ENCODE measurements at regions not wholly inside any gene's neighbourhood (a gene's known extent, or its start where the extent isn't known, plus 50 kb on each side); places are given as distances from the start of the nearest gene placed in this dataset.

- H3K4ac ChIP-seq (ENCODE audit: low read length), result no peak overlapping the region
- no peak overlapping the region for H3K9ac ChIP-seq (ENCODE audit: low read depth, low read length, poor library complexity)
- no peak overlapping the region for H3K23ac ChIP-seq (ENCODE audit: low read depth, low read length, poor library complexity)
- no peaks in the 10 kb centered on the region for H3K79me1 ChIP-seq (ENCODE audit: low read depth, low read length)
- no peak overlapping the region for H4K8ac ChIP-seq (ENCODE audit: low read depth, low read length)
- DNase-seq (ENCODE audit: low spot score), result no peak
- H2AFZ ChIP-seq (ENCODE audit: low read length), result no peak overlapping the region
- no peaks in the 10 kb centered on the region for H3K4me1 ChIP-seq (ENCODE audit: control insufficient read depth in 2 of 2, insufficient read depth in 1 of 2, low read depth in 1 of 2, low read length in 2 of 2)
- no peak overlapping the region for H2BK12ac ChIP-seq (ENCODE audit: low read length)
- no peak overlapping the region for H3K27ac ChIP-seq (replicated peaks; ENCODE audit: low read length)
- H3K4me3 ChIP-seq (ENCODE audit: low read length in 2 of 2), result no peak overlapping the region
- H2AK5ac ChIP-seq (ENCODE audit: low read depth, low read length), result no peak overlapping the region
- no peak overlapping the region for H2BK120ac ChIP-seq (ENCODE audit: low read depth, low read length)
- no peak overlapping the region for H2BK5ac ChIP-seq (ENCODE audit: low read length)
- H3K9me3 ChIP-seq (replicated peaks in 1 of 2; ENCODE audit: control insufficient read depth in 2 of 2, insufficient read depth in 1 of 2, low read depth in 1 of 2, low read length in 2 of 2), result no peaks in the 10 kb centered on the region
- no peak overlapping the region for H3K18ac ChIP-seq (ENCODE audit: low read length)
- WGBS, 2 donors (ENCODE audit: extremely low coverage in 2 of 2, insufficient read length in 2 of 2, insufficient replicate concordance in 1 of 2), result no CpG with 5 or more reads among the region's 4 CpGs
- H3K27me3 ChIP-seq (ENCODE audit: control insufficient read depth in 3 of 3, insufficient read depth in 3 of 3, low read depth in 1 of 3, low read length in 3 of 3), result no peaks in the 10 kb centered on the region
- H2BK15ac ChIP-seq (ENCODE audit: low read length), result no peak overlapping the region
- no peaks in the 10 kb centered on the region for H3K36me3 ChIP-seq (replicated peaks in 1 of 2; ENCODE audit: control insufficient read depth in 2 of 2, insufficient read depth in 2 of 2, low read length in 2 of 2)
- no peak overlapping the region for H3K14ac ChIP-seq (ENCODE audit: low read length)
- no peak overlapping the region for H4K91ac ChIP-seq (ENCODE audit: low read depth, low read length, poor library complexity)
- no peak overlapping the region for H3K4me2 ChIP-seq (ENCODE audit: insufficient read depth, low read length, poor library complexity, severe bottlenecking)
Measured at GRCh38 chr18:24536326-24536725, 75.9 kb downstream of the HRH4 start.

DNA sequence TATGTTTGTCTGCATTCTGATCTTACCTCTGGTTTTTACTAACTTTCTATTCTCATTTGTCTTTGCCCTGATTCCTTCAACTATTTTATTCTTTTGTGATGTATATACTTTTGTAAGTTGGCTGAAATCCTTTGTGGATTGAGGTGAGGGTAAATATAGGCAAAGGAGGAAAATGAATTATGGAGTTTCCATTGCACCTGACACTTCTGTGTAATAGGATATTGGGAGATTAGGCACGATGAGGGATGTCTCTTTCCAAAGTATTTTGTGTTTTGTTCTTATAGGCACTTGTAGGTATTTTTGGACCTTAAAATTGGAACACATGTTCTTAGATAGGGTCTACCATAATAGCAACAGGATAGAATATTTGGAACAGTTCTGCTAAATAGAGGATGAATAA is 76.4 kb downstream of the HRH4 start:
- DNase-seq (ENCODE audit: low spot score), result no peak
- Histone ChIP-seq H2BK12ac (ENCODE audit: low read length) (no peak overlapping the region), H2BK5ac (ENCODE audit: low read length) (no peak overlapping the region), H2BK120ac (ENCODE audit: low read depth, low read length) (no peak overlapping the region), H3K36me3 (replicated peaks in 1 of 2; ENCODE audit: control insufficient read depth in 2 of 2, insufficient read depth in 2 of 2, low read length in 2 of 2) (no peaks in the 10 kb centered on the region), H3K23ac (ENCODE audit: low read depth, low read length, poor library complexity) (no peak overlapping the region), H3K4ac (ENCODE audit: low read length) (no peak overlapping the region), H3K18ac (ENCODE audit: low read length) (no peak overlapping the region), H3K14ac (ENCODE audit: low read length) (no peak overlapping the region), H3K79me1 (ENCODE audit: low read depth, low read length) (no peaks in the 10 kb centered on the region), H4K91ac (ENCODE audit: low read depth, low read length, poor library complexity) (no peak overlapping the region), H3K9me3 (replicated peaks in 1 of 2; ENCODE audit: control insufficient read depth in 2 of 2, insufficient read depth in 1 of 2, low read depth in 1 of 2, low read length in 2 of 2) (no peaks in the 10 kb centered on the region), H3K27ac (replicated peaks; ENCODE audit: low read length) (no peak overlapping the region), H2BK15ac (ENCODE audit: low read length) (no peak overlapping the region), H2AFZ (ENCODE audit: low read length) (no peak overlapping the region), H4K8ac (ENCODE audit: low read depth, low read length) (no peak overlapping the region), H3K4me3 (ENCODE audit: low read length in 2 of 2) (no peak overlapping the region), H3K27me3 (ENCODE audit: control insufficient read depth in 3 of 3, insufficient read depth in 3 of 3, low read depth in 1 of 3, low read length in 3 of 3) (no peaks in the 10 kb centered on the region), H3K4me1 (ENCODE audit: control insufficient read depth in 2 of 2, insufficient read depth in 1 of 2, low read depth in 1 of 2, low read length in 2 of 2) (no peaks in the 10 kb centered on the region), H3K4me2 (ENCODE audit: insufficient read depth, low read length, poor library complexity, severe bottlenecking) (no peak overlapping the region), H3K9ac (ENCODE audit: low read depth, low read length, poor library complexity) (no peak overlapping the region), H2AK5ac (ENCODE audit: low read depth, low read length) (no peak overlapping the region)
- WGBS, 2 donors (ENCODE audit: extremely low coverage in 2 of 2, insufficient read length in 2 of 2, insufficient replicate concordance in 1 of 2), result no CpG with 5 or more reads among the region's 1 CpG

DNA sequence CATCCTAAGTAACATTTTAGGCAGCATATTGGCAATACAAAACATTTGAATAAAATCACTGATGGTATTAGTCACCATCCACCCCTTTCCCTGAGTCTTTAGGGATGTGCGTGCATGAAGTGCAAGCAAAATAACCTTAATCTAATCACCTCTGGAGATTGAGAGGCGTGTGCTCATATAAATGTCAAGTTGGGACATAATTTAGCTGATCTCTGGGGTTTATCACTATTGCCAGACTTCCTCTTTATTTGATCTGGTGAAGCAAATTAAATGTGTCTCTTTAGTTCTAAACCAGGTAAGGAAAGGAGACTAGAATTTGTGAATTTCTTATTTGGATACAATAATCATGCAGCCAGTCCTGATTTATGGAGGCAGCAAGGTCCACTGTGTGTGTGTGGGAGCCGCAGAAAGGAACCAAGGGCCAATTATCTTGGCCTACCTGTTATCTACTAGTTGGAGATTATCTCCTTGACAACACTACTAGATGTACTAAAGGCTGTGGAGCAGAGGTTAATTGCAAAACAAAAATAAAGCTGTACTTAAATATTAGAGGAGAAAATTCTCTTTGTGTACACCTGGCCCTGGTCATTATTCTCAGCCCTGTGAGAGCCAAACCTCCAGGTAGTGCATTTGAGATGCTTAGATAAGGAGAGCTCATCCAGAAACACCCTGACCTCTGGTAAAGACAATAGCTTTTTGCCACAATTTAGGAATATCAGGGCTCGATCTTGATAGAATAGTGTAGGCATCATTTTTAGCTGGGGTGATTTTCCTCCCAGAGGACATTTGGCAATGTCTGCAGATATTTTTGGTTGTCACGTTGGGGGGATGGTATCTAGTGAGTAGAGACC is 78.2 kb downstream of the HRH4 start:
- no peak overlapping the region for H2BK15ac ChIP-seq (ENCODE audit: low read length)
- no peaks in the 10 kb centered on the region for H3K4me1 ChIP-seq (ENCODE audit: control insufficient read depth in 2 of 2, insufficient read depth in 1 of 2, low read depth in 1 of 2, low read length in 2 of 2)
- no peak overlapping the region for H4K8ac ChIP-seq (ENCODE audit: low read depth, low read length)
- H2BK120ac ChIP-seq (ENCODE audit: low read depth, low read length), result no peak overlapping the region
- no peak overlapping the region for H2AFZ ChIP-seq (ENCODE audit: low read length)
- H2AK5ac ChIP-seq (ENCODE audit: low read depth, low read length), result no peak overlapping the region
- H2BK12ac ChIP-seq (ENCODE audit: low read length), result no peak overlapping the region
- H3K27ac ChIP-seq (replicated peaks; ENCODE audit: low read length), result no peak overlapping the region
- no peak for DNase-seq (ENCODE audit: low spot score)
- H3K4me2 ChIP-seq (ENCODE audit: insufficient read depth, low read length, poor library complexity, severe bottlenecking), result no peak overlapping the region
- no peak overlapping the region for H2BK5ac ChIP-seq (ENCODE audit: low read length)
- H3K23ac ChIP-seq (ENCODE audit: low read depth, low read length, poor library complexity), result no peak overlapping the region
- no peak overlapping the region for H3K14ac ChIP-seq (ENCODE audit: low read length)
- WGBS, 2 donors (ENCODE audit: extremely low coverage in 2 of 2, insufficient read length in 2 of 2, insufficient replicate concordance in 1 of 2), result no CpG with 5 or more reads among the region's 5 CpGs
- no peak overlapping the region for H3K4ac ChIP-seq (ENCODE audit: low read length)
- no peak overlapping the region for H3K4me3 ChIP-seq (ENCODE audit: low read length in 2 of 2)
- H3K9me3 ChIP-seq (replicated peaks in 1 of 2; ENCODE audit: control insufficient read depth in 2 of 2, insufficient read depth in 1 of 2, low read depth in 1 of 2, low read length in 2 of 2), result no peaks in the 10 kb centered on the region
- no peaks in the 10 kb centered on the region for H3K36me3 ChIP-seq (replicated peaks in 1 of 2; ENCODE audit: control insufficient read depth in 2 of 2, insufficient read depth in 2 of 2, low read length in 2 of 2)
- no peak overlapping the region for H3K18ac ChIP-seq (ENCODE audit: low read length)
- H4K91ac ChIP-seq (ENCODE audit: low read depth, low read length, poor library complexity), result no peak overlapping the region
- H3K9ac ChIP-seq (ENCODE audit: low read depth, low read length, poor library complexity), result no peak overlapping the region
- no peaks in the 10 kb centered on the region for H3K27me3 ChIP-seq (ENCODE audit: control insufficient read depth in 3 of 3, insufficient read depth in 3 of 3, low read depth in 1 of 3, low read length in 3 of 3)
- no peaks in the 10 kb centered on the region for H3K79me1 ChIP-seq (ENCODE audit: low read depth, low read length)

DNA sequence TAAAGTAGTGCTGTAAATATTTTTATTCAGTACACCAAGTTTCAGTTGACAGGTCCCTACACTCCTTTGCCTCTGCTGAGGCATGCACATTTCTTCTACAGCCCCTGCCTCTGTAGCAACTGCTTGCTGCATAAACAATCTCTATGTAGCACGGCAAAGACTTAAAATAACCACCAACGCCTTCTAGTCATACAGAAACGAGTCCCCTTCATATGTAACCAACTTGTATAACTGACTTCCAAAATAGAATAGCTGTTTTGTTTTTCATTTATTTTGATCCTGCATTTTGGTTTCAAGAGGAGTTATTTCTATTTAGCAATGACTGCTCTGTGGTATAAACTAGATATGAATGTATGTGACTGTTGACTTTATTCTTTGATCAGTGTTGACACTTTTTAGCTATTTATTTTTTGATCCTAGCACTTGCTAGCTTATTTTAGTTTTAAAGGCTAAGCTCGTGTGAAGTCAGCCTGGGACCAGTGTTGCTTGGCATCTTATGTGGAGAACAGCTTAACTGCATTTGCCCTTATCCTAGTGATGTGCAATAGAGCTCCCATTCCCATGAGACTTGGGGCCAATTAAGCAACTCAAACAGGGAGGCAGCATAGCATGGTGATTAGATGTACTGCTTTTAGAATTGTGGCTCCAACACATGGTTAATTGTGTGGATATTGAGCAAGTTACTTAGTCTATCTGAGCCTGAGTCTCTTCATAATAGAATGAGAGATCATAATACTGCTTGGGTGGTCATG is 79.6 kb downstream of the HRH4 start:
- Histone ChIP-seq H3K27ac (replicated peaks; ENCODE audit: low read length) (no peak overlapping the region), H3K14ac (ENCODE audit: low read length) (no peak overlapping the region), H3K4me1 (ENCODE audit: control insufficient read depth in 2 of 2, insufficient read depth in 1 of 2, low read depth in 1 of 2, low read length in 2 of 2) (no peaks in the 10 kb centered on the region), H2AFZ (ENCODE audit: low read length) (no peak overlapping the region), H4K91ac (ENCODE audit: low read depth, low read length, poor library complexity) (no peak overlapping the region), H3K4ac (ENCODE audit: low read length) (no peak overlapping the region), H3K4me3 (ENCODE audit: low read length in 2 of 2) (no peak overlapping the region), H2BK5ac (ENCODE audit: low read length) (no peak overlapping the region), H2BK12ac (ENCODE audit: low read length) (no peak overlapping the region), H3K79me1 (ENCODE audit: low read depth, low read length) (no peaks in the 10 kb centered on the region), H3K36me3 (replicated peaks in 1 of 2; ENCODE audit: control insufficient read depth in 2 of 2, insufficient read depth in 2 of 2, low read length in 2 of 2) (no peaks in the 10 kb centered on the region), H4K8ac (ENCODE audit: low read depth, low read length) (no peak overlapping the region), H2BK15ac (ENCODE audit: low read length) (no peak overlapping the region), H3K27me3 (ENCODE audit: control insufficient read depth in 3 of 3, insufficient read depth in 3 of 3, low read depth in 1 of 3, low read length in 3 of 3) (no peaks in the 10 kb centered on the region), H3K4me2 (ENCODE audit: insufficient read depth, low read length, poor library complexity, severe bottlenecking) (no peak overlapping the region), H3K9me3 (replicated peaks in 1 of 2; ENCODE audit: control insufficient read depth in 2 of 2, insufficient read depth in 1 of 2, low read depth in 1 of 2, low read length in 2 of 2) (no peaks in the 10 kb centered on the region), H3K9ac (ENCODE audit: low read depth, low read length, poor library complexity) (no peak overlapping the region), H2BK120ac (ENCODE audit: low read depth, low read length) (no peak overlapping the region), H3K23ac (ENCODE audit: low read depth, low read length, poor library complexity) (no peak overlapping the region), H3K18ac (ENCODE audit: low read length) (no peak overlapping the region), H2AK5ac (ENCODE audit: low read depth, low read length) (no peak overlapping the region)
- DNase-seq (ENCODE audit: low spot score), result no peak
- WGBS, 2 donors (ENCODE audit: extremely low coverage in 2 of 2, insufficient read length in 2 of 2, insufficient replicate concordance in 1 of 2), result no CpG with 5 or more reads among the region's 4 CpGs
